MM.1S (cell line): ENCODE measurements at regions not wholly inside any gene's neighbourhood (a gene's known extent, or its start where the extent isn't known, plus 50 kb on each side); places are given as distances from the start of the nearest gene placed in this dataset.

Experiments used
- DNase-seq: peaks from one replicate; pipeline ENCODE4 v3.0.0-alpha.2; 2015
- H2AFZ ChIP-seq: fragments of 300-600 bp; sonication (generic); 2 replicates; pipeline ENCODE4 v1.6.0; 2016; ENCODE audit warnings: antibody characterized with exemption, low read length
- H3F3A ChIP-seq: fragments of 300-600 bp; sonication (generic); 2 replicates; pipeline ENCODE4 v1.6.1; 2016; ENCODE audit warnings: mild to moderate bottlenecking, antibody characterized with exemption, low read length, moderate library complexity, mixed read lengths; ENCODE audit not compliant: insufficient read depth
- H3K27ac ChIP-seq: fragments of 300-600 bp; sonication (generic); 2 replicates; pipeline ENCODE4 v1.5.1; 2016; ENCODE audit warnings: mild to moderate bottlenecking, low read length
- H3K27me3 ChIP-seq: fragments of 300-600 bp; sonication (generic); replicated peaks from 2 replicates; pipeline ENCODE4 v1.6.0; 2016; ENCODE audit warnings: low read length; ENCODE audit not compliant: insufficient read depth
- H3K36me3 ChIP-seq: fragments of 300-600 bp; sonication (generic); replicated peaks from 2 replicates; pipeline ENCODE4 v1.6.1; 2016; ENCODE audit warnings: mild to moderate bottlenecking, low read length, mixed read lengths; ENCODE audit not compliant: insufficient read depth
- H3K4me1 ChIP-seq: fragments of 300-600 bp; sonication (generic); 2 replicates; pipeline ENCODE4 v1.6.1; 2016; ENCODE audit warnings: low read length, mixed read lengths
- H3K4me2 ChIP-seq: fragments of 300-600 bp; sonication (generic); 2 replicates; pipeline ENCODE4 v1.6.0; 2016; ENCODE audit warnings: low read depth, low read length
- H3K4me3 ChIP-seq: fragments of 300-600 bp; sonication (generic); 2 replicates; pipeline ENCODE4 v1.5.1; 2016; ENCODE audit warnings: low read length, mixed read lengths
- H3K79me2 ChIP-seq: fragments of 300-600 bp; sonication (generic); 2 replicates; pipeline ENCODE4 v1.6.1; 2016; ENCODE audit warnings: mixed run types, low read length, mixed read lengths
- H3K9ac ChIP-seq: fragments of 300-600 bp; sonication (generic); 2 replicates; pipeline ENCODE4 v1.6.1; 2016; ENCODE audit warnings: low read length, mixed read lengths
- H3K9me2 ChIP-seq: fragments of 300-600 bp; sonication (generic); replicated peaks from 2 replicates; pipeline ENCODE4 v1.6.1; 2016; ENCODE audit warnings: mild to moderate bottlenecking, low read length, mixed read lengths; ENCODE audit not compliant: insufficient read depth
- H3K9me3 ChIP-seq: fragments of 300-600 bp; sonication (generic); replicated peaks from 2 replicates; pipeline ENCODE4 v1.6.1; 2016; ENCODE audit warnings: mild to moderate bottlenecking, low read length, mixed read lengths; ENCODE audit not compliant: insufficient read depth
- H4K20me1 ChIP-seq: fragments of 300-600 bp; sonication (generic); 2 replicates; pipeline ENCODE4 v1.6.1; 2016; ENCODE audit warnings: mild to moderate bottlenecking, low read length, moderate library complexity, mixed read lengths; ENCODE audit not compliant: insufficient read depth
- CTCF ChIP-seq: fragments of 300-600 bp; sonication (generic); IDR thresholded peaks from 2 replicates; pipeline ENCODE4 v1.5.1; 2016; ENCODE audit warnings: antibody characterized with exemption, low read length, mixed read lengths
- EZH2 ChIP-seq: fragments of 300-600 bp; sonication (generic); optimal IDR thresholded peaks from 2 replicates; pipeline ENCODE3; 2017; ENCODE audit warnings: low read depth, mild to moderate bottlenecking, antibody characterized with exemption, low read length, mixed read lengths
- EZH2phosphoT487 ChIP-seq: fragments of 300-600 bp; sonication (generic); IDR thresholded peaks from 2 replicates; pipeline ENCODE4 v1.6.1; 2018; ENCODE audit warnings: antibody characterized with exemption, low read length

- Histone ChIP-seq H3F3A (no peaks in the 10 kb centered on the region), H3K27me3 (no peaks in the 10 kb centered on the region), H3K4me1 (no peaks in the 10 kb centered on the region), H3K4me2 (no peak overlapping the region), H3K9me2 (no peaks in the 10 kb centered on the region), H3K9ac (no peak overlapping the region), H3K4me3 (no peak overlapping the region), H4K20me1 (no peaks in the 10 kb centered on the region), H2AFZ (no peak overlapping the region), H3K79me2 (no peaks in the 10 kb centered on the region), H3K9me3 (no peaks in the 10 kb centered on the region), H3K27ac (no peak overlapping the region), H3K36me3 (no peaks in the 10 kb centered on the region)
- TF ChIP-seq EZH2phosphoT487 (no peak), EZH2 (no peak), CTCF (no peak)
- DNase-seq, result no peak
Observed at GRCh38 chr10:53071505-53072125, 299.0 kb upstream of the MBL2 start.

- H3K9me3 ChIP-seq, result no peaks in the 10 kb centered on the region
- H3K27me3 ChIP-seq, result no peaks in the 10 kb centered on the region
- no peaks in the 10 kb centered on the region for H3K79me2 ChIP-seq
- H3K27ac ChIP-seq, result no peak overlapping the region
- H3K4me1 ChIP-seq, result no peaks in the 10 kb centered on the region
- H3K9me2 ChIP-seq, result no peaks in the 10 kb centered on the region
- DNase-seq, result no peak
- no peak overlapping the region for H3K9ac ChIP-seq
- no peak overlapping the region for H3K4me3 ChIP-seq
- no peaks in the 10 kb centered on the region for H4K20me1 ChIP-seq
- TF ChIP-seq EZH2 (no peak), EZH2phosphoT487 (no peak), CTCF (no peak)
- H3K36me3 ChIP-seq, result no peaks in the 10 kb centered on the region
- no peaks in the 10 kb centered on the region for H3F3A ChIP-seq
- no peak overlapping the region for H2AFZ ChIP-seq
- no peak overlapping the region for H3K4me2 ChIP-seq
Observed at GRCh38 chr10:53069013-53069412, 296.4 kb upstream of the MBL2 start.

- no peaks in the 10 kb centered on the region for H3K79me2 ChIP-seq
- TF ChIP-seq EZH2phosphoT487, result no peak
- no peak for TF ChIP-seq CTCF
- TF ChIP-seq EZH2, result no peak
- H3K27me3 ChIP-seq, result no peaks in the 10 kb centered on the region
- H3K9me2 ChIP-seq, result no peaks in the 10 kb centered on the region
- H2AFZ ChIP-seq, result no peak overlapping the region
- no peak overlapping the region for H3K4me3 ChIP-seq
- H4K20me1 ChIP-seq, result no peaks in the 10 kb centered on the region
- no peak for DNase-seq
- H3K4me1 ChIP-seq, result no peaks in the 10 kb centered on the region
- H3K4me2 ChIP-seq, result no peak overlapping the region
- H3K9ac ChIP-seq, result no peak overlapping the region
- H3K27ac ChIP-seq, result no peak overlapping the region
- H3F3A ChIP-seq, result no peaks in the 10 kb centered on the region
- no peaks in the 10 kb centered on the region for H3K36me3 ChIP-seq
- no peaks in the 10 kb centered on the region for H3K9me3 ChIP-seq
Observed at GRCh38 chr10:53064614-53065013, 292.0 kb upstream of the MBL2 start.
